ENCODE measurements at regions not wholly inside any gene's neighbourhood (a gene's known extent, or its start where the extent isn't known, plus 50 kb on each side); places are given as distances from the start of the nearest gene placed in this dataset.
A peak's percentile ranks its signal among the peaks of the same experiment; 100 is the strongest.

DNA sequence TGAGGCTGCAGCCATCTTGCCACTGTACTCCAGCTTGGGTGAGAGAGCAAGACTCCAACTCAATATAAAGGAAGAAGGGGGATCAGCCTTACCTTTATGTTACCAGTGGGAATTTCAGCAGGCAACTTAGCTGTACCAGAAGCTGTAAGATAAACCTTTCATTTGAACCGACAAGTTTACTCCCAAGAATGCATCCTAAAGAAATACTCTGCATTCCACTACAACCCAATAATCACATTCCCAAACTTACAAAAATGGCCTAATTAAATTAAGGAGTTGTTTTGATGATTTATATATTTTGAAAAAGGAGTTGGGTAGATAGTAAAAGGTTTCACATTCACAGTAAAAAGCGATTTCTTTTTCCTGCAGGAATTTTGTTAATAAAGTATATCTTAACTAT is 241.4 kb downstream of the TTC8 start:
- no peak overlapping the region for H3K27ac ChIP-seq
- no peaks in the 10 kb centered on the region for H3K4me1 ChIP-seq
- intact Hi-C loops (cut with DNase I), result no loop called here
- no peaks in the 10 kb centered on the region for H3K36me3 ChIP-seq
- no peak for ATAC-seq
- DNase-seq, result no peak
- H3K9me3 ChIP-seq, result no peaks in the 10 kb centered on the region
- H3K4me3 ChIP-seq, result no peak overlapping the region
- TF ChIP-seq, protein P1, sequence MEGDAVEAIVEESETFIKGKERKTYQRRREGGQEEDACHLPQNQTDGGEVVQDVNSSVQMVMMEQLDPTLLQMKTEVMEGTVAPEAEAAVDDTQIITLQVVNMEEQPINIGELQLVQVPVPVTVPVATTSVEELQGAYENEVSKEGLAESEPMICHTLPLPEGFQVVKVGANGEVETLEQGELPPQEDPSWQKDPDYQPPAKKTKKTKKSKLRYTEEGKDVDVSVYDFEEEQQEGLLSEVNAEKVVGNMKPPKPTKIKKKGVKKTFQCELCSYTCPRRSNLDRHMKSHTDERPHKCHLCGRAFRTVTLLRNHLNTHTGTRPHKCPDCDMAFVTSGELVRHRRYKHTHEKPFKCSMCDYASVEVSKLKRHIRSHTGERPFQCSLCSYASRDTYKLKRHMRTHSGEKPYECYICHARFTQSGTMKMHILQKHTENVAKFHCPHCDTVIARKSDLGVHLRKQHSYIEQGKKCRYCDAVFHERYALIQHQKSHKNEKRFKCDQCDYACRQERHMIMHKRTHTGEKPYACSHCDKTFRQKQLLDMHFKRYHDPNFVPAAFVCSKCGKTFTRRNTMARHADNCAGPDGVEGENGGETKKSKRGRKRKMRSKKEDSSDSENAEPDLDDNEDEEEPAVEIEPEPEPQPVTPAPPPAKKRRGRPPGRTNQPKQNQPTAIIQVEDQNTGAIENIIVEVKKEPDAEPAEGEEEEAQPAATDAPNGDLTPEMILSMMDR (IDR thresholded peaks at IDR 0.05), result no peak
- 78 to 88% methylated on average over 2 of the region's 2 CpGs for WGBS, 2 donors
- peaks cover 0 to 5% (median 0%) of the 10 kb centered on the region in 7 donors for H3K27me3 ChIP-seq

DNA sequence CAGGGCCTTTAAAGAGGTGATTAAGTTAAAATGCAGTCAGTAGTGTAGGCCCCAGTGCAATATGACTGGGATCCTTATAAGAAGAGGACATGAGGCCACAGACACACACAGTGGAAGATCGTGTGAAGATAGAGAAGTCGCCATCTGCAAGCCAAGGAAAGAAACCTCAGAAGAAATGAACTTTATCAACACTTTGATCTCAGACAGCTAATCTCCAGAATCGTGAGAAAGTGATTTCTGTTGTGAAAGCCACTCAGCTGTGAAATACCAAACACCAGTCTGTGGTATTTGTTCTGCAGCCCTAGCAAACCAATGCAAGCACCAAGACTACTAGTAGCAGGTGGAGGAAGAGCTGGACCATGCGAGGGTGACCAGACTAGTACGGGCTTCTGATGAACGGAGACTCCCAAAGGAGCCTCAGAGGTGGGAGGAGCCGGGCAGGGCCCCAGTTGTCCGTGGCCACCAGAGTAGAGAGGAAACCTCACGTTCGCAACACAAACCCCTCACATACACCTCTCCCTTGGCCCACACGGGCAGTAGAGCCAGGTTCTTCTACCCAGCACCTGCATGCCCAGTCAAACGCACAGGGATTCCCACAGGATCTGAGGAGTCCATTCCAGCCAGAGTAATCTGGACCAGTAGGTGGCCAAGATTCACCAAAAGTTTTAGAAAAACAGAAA is 243.0 kb downstream of the TTC8 start:
- peaks cover 0 to 5% (median 0%) of the 10 kb centered on the region in 7 donors for H3K27me3 ChIP-seq
- intact Hi-C loops (cut with DNase I), result no loop called here
- H3K27ac ChIP-seq, result no peak overlapping the region
- ATAC-seq, result no peak
- WGBS, 2 donors, result 72 to 73% methylated on average over 12 of the region's 12 CpGs
- H3K9me3 ChIP-seq, result no peaks in the 10 kb centered on the region
- DNase-seq, result no peak
- TF ChIP-seq, protein P1 (IDR thresholded peaks at IDR 0.05), result no peak
- H3K4me1 ChIP-seq, result no peaks in the 10 kb centered on the region
- no peak overlapping the region for H3K4me3 ChIP-seq
- no peaks in the 10 kb centered on the region for H3K36me3 ChIP-seq

DNA sequence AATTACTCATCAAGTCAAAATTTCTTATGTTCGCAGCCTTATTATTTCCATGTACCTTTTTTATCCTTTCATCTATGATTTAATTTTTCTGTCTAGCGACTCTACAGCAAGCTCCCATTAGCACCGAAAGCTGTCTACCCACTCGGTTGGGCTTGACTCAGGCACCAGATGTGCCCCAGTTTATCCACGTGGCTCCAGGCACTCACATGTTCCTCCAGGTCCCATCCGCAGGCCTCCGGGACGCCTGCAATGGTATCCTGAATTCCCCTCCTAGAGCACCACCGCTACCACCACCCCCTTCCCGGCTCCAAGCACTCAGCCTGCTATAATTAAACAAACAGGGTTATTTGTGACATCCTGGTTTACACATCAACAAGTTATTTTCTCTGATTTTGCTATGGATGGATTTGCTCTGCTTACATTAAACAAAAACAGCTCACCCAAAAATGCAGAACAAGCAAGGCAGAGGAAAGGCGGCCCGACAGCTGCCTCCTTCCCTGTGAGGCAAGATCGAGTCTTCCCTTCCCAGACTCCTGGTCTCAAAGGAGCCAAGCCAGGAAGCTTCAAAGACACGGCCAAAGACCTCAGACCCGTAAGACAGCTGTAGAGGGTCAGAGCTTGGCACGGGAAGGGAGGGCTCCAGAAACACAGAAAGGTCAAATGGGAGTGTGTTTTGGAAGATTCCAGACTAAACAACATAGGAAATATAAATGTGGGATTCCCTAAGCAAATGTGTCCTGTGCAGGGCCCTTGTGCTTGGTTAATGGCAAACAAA is 253.8 kb downstream of the TTC8 start:
- no peak overlapping the region for H3K4me3 ChIP-seq
- intact Hi-C loops (cut with DNase I), result no loop called here
- H3K9me3 ChIP-seq, result no peaks in the 10 kb centered on the region
- ATAC-seq (peak in 1 of 8 donors; percentile 48), DNase-seq (no peak)
- H3K36me3 ChIP-seq, result no peaks in the 10 kb centered on the region
- H3K4me1 ChIP-seq, result no peaks in the 10 kb centered on the region
- no peak overlapping the region for H3K27ac ChIP-seq
- 74 to 79% methylated on average over 16 of the region's 16 CpGs for WGBS, 2 donors
- H3K27me3 ChIP-seq, result no peaks in the 10 kb centered on the region
- TF ChIP-seq, protein P1 (IDR thresholded peaks at IDR 0.05), result no peak

DNA sequence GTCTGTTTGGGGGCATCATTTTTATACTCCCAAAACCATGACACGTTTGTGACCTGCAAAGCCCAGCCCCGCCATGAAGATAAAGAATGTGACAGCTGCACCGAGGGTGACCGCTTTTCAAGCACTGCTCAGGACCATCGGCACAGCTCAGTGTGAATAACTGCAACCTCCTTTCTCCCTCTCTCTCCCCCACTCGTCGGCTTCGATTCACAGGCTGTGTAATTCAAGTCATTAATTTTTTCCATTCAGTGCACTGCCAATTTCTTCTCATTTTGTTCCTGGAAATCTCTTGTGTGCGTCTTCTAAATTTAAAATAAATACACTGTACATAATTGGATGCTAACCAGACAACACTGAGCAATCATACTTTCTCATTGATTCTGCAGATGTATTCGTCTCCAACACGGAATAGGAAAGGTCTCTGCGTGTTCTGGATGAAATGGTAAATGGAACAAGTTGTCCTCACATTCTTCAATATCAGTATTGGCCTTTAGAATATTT is 260.8 kb downstream of the TTC8 start:
- TF ChIP-seq, protein P1 (IDR thresholded peaks at IDR 0.05), result no peak
- Histone ChIP-seq H3K36me3 (no peaks in the 10 kb centered on the region), H3K27ac (peak overlapping the region in 4 of 10 donors; percentile 0 to 40 (median 11)), H3K27me3 (no peaks in the 10 kb centered on the region), H3K4me1 (peaks cover 0 to 11% (median 4%) of the 10 kb centered on the region in 9 donors), H3K4me3 (no peak overlapping the region), H3K9me3 (no peaks in the 10 kb centered on the region)
- intact Hi-C loops (cut with DNase I), result loop anchor here in 1 of 10 donors (5.0 kb wide), 1 partner anchor 332 kb away; the partner anchor contains the start of gene FOXN3
- DNase-seq (peak in 1 of 2 donors; percentile 32), ATAC-seq (peak in 7 of 8 donors; percentile 49 to 77 (median 66))
- WGBS, 2 donors, result 48 to 54% methylated on average over 12 of the region's 12 CpGs

All from heart right ventricle (tissue), 16 donors.